ENCODE measurements at regions not wholly inside any gene's neighbourhood (a gene's known extent, or its start where the extent isn't known, plus 50 kb on each side); places are given as distances from the start of the nearest gene placed in this dataset.

GRCh38 chr4:22873899-22874298, 181.2 kb downstream of the GBA3 start:
- TF ChIP-seq EZH2 (IDR thresholded peaks at IDR 0.05; ENCODE audit: borderline replicate concordance, insufficient read depth, low read depth, low read length, poor library complexity, severe bottlenecking), result no peak
- TF ChIP-seq, protein P1, sequence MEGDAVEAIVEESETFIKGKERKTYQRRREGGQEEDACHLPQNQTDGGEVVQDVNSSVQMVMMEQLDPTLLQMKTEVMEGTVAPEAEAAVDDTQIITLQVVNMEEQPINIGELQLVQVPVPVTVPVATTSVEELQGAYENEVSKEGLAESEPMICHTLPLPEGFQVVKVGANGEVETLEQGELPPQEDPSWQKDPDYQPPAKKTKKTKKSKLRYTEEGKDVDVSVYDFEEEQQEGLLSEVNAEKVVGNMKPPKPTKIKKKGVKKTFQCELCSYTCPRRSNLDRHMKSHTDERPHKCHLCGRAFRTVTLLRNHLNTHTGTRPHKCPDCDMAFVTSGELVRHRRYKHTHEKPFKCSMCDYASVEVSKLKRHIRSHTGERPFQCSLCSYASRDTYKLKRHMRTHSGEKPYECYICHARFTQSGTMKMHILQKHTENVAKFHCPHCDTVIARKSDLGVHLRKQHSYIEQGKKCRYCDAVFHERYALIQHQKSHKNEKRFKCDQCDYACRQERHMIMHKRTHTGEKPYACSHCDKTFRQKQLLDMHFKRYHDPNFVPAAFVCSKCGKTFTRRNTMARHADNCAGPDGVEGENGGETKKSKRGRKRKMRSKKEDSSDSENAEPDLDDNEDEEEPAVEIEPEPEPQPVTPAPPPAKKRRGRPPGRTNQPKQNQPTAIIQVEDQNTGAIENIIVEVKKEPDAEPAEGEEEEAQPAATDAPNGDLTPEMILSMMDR (IDR thresholded peaks at IDR 0.05), result no peak
